MM.1S (cell line): ENCODE measurements at regions not wholly inside any gene's neighbourhood (a gene's known extent, or its start where the extent isn't known, plus 50 kb on each side); places are given as distances from the start of the nearest gene placed in this dataset.

Source experiments
- DNase-seq: peaks from one replicate; pipeline ENCODE4 v3.0.0-alpha.2; 2015
- H2AFZ ChIP-seq: fragments of 300-600 bp; sonication (generic); 2 replicates; pipeline ENCODE4 v1.6.0; 2016; ENCODE audit warnings: antibody characterized with exemption, low read length
- H3F3A ChIP-seq: fragments of 300-600 bp; sonication (generic); 2 replicates; pipeline ENCODE4 v1.6.1; 2016; ENCODE audit warnings: mild to moderate bottlenecking, antibody characterized with exemption, low read length, moderate library complexity, mixed read lengths; ENCODE audit not compliant: insufficient read depth
- H3K27ac ChIP-seq: fragments of 300-600 bp; sonication (generic); 2 replicates; pipeline ENCODE4 v1.5.1; 2016; ENCODE audit warnings: mild to moderate bottlenecking, low read length
- H3K27me3 ChIP-seq: fragments of 300-600 bp; sonication (generic); replicated peaks from 2 replicates; pipeline ENCODE4 v1.6.0; 2016; ENCODE audit warnings: low read length; ENCODE audit not compliant: insufficient read depth
- H3K36me3 ChIP-seq: fragments of 300-600 bp; sonication (generic); replicated peaks from 2 replicates; pipeline ENCODE4 v1.6.1; 2016; ENCODE audit warnings: mild to moderate bottlenecking, low read length, mixed read lengths; ENCODE audit not compliant: insufficient read depth
- H3K4me1 ChIP-seq: fragments of 300-600 bp; sonication (generic); 2 replicates; pipeline ENCODE4 v1.6.1; 2016; ENCODE audit warnings: low read length, mixed read lengths
- H3K4me2 ChIP-seq: fragments of 300-600 bp; sonication (generic); 2 replicates; pipeline ENCODE4 v1.6.0; 2016; ENCODE audit warnings: low read depth, low read length
- H3K4me3 ChIP-seq: fragments of 300-600 bp; sonication (generic); 2 replicates; pipeline ENCODE4 v1.5.1; 2016; ENCODE audit warnings: low read length, mixed read lengths
- H3K79me2 ChIP-seq: fragments of 300-600 bp; sonication (generic); 2 replicates; pipeline ENCODE4 v1.6.1; 2016; ENCODE audit warnings: mixed run types, low read length, mixed read lengths
- H3K9ac ChIP-seq: fragments of 300-600 bp; sonication (generic); 2 replicates; pipeline ENCODE4 v1.6.1; 2016; ENCODE audit warnings: low read length, mixed read lengths
- H3K9me2 ChIP-seq: fragments of 300-600 bp; sonication (generic); replicated peaks from 2 replicates; pipeline ENCODE4 v1.6.1; 2016; ENCODE audit warnings: mild to moderate bottlenecking, low read length, mixed read lengths; ENCODE audit not compliant: insufficient read depth
- H3K9me3 ChIP-seq: fragments of 300-600 bp; sonication (generic); replicated peaks from 2 replicates; pipeline ENCODE4 v1.6.1; 2016; ENCODE audit warnings: mild to moderate bottlenecking, low read length, mixed read lengths; ENCODE audit not compliant: insufficient read depth
- H4K20me1 ChIP-seq: fragments of 300-600 bp; sonication (generic); 2 replicates; pipeline ENCODE4 v1.6.1; 2016; ENCODE audit warnings: mild to moderate bottlenecking, low read length, moderate library complexity, mixed read lengths; ENCODE audit not compliant: insufficient read depth
- CTCF ChIP-seq: fragments of 300-600 bp; sonication (generic); IDR thresholded peaks from 2 replicates; pipeline ENCODE4 v1.5.1; 2016; ENCODE audit warnings: antibody characterized with exemption, low read length, mixed read lengths
- EZH2 ChIP-seq: fragments of 300-600 bp; sonication (generic); optimal IDR thresholded peaks from 2 replicates; pipeline ENCODE3; 2017; ENCODE audit warnings: low read depth, mild to moderate bottlenecking, antibody characterized with exemption, low read length, mixed read lengths
- EZH2phosphoT487 ChIP-seq: fragments of 300-600 bp; sonication (generic); IDR thresholded peaks from 2 replicates; pipeline ENCODE4 v1.6.1; 2018; ENCODE audit warnings: antibody characterized with exemption, low read length

GRCh38 chr4:35879479-35879878 is 364.8 kb downstream of the ARAP2 start:
- no peak overlapping the region for H3K4me2 ChIP-seq
- H3K27me3 ChIP-seq, result no peaks in the 10 kb centered on the region
- no peaks in the 10 kb centered on the region for H3K9me3 ChIP-seq
- TF ChIP-seq CTCF, result no peak
- no peak for TF ChIP-seq EZH2phosphoT487
- TF ChIP-seq EZH2, result no peak
- H3K4me3 ChIP-seq, result no peak overlapping the region
- H2AFZ ChIP-seq, result no peak overlapping the region
- H3K9me2 ChIP-seq, result no peaks in the 10 kb centered on the region
- no peaks in the 10 kb centered on the region for H3K36me3 ChIP-seq
- no peaks in the 10 kb centered on the region for H3K4me1 ChIP-seq
- no peak overlapping the region for H3K9ac ChIP-seq
- H3F3A ChIP-seq, result no peaks in the 10 kb centered on the region
- H3K79me2 ChIP-seq, result no peaks in the 10 kb centered on the region
- H3K27ac ChIP-seq, result no peak overlapping the region
- DNase-seq, result no peak
- H4K20me1 ChIP-seq, result no peaks in the 10 kb centered on the region

GRCh38 chr4:35883108-35883507 is 361.2 kb downstream of the ARAP2 start:
- Histone ChIP-seq H3K79me2 (no peaks in the 10 kb centered on the region), H3K9me3 (no peaks in the 10 kb centered on the region), H2AFZ (no peak overlapping the region), H3K9me2 (no peaks in the 10 kb centered on the region), H4K20me1 (no peaks in the 10 kb centered on the region), H3K4me1 (no peaks in the 10 kb centered on the region), H3F3A (no peaks in the 10 kb centered on the region), H3K36me3 (no peaks in the 10 kb centered on the region), H3K4me3 (no peak overlapping the region), H3K4me2 (no peak overlapping the region), H3K9ac (no peak overlapping the region), H3K27me3 (no peaks in the 10 kb centered on the region), H3K27ac (no peak overlapping the region)
- no peak for DNase-seq
- no peak for TF ChIP-seq CTCF
- TF ChIP-seq EZH2, result no peak
- no peak for TF ChIP-seq EZH2phosphoT487

- H3K27me3 ChIP-seq, result no peaks in the 10 kb centered on the region
- H4K20me1 ChIP-seq, result no peaks in the 10 kb centered on the region
- no peaks in the 10 kb centered on the region for H3K4me1 ChIP-seq
- TF ChIP-seq CTCF (no peak), EZH2 (no peak), EZH2phosphoT487 (no peak)
- H3K9me3 ChIP-seq, result no peaks in the 10 kb centered on the region
- no peaks in the 10 kb centered on the region for H3K79me2 ChIP-seq
- H3K36me3 ChIP-seq, result no peaks in the 10 kb centered on the region
- H3K27ac ChIP-seq, result no peak overlapping the region
- H3K9me2 ChIP-seq, result no peaks in the 10 kb centered on the region
- no peak overlapping the region for H3K9ac ChIP-seq
- H3K4me3 ChIP-seq, result no peak overlapping the region
- no peak overlapping the region for H2AFZ ChIP-seq
- no peaks in the 10 kb centered on the region for H3F3A ChIP-seq
- H3K4me2 ChIP-seq, result no peak overlapping the region
- DNase-seq, result no peak
Observed at GRCh38 chr4:35884714-35885480, 359.4 kb downstream of the ARAP2 start.
